IMR-90 (cell line): ENCODE measurements at regions not wholly inside any gene's neighbourhood (a gene's known extent, or its start where the extent isn't known, plus 50 kb on each side); places are given as distances from the start of the nearest gene placed in this dataset.

Experiments used
- CEBPB ChIP-seq: IDR thresholded peaks from 2 replicates; pipeline ENCODE4 v1.6.1; 2012; ENCODE audit warnings: low read depth, low read length, improper control_type of control experiment
- FOS ChIP-seq: fragments of 150-350 bp; IDR thresholded peaks from 2 replicates; pipeline ENCODE4 v1.6.1; 2016; ENCODE audit warnings: low read depth, low read length
- MXI1 ChIP-seq: IDR thresholded peaks from 2 replicates; pipeline ENCODE4 v1.6.1; 2012; ENCODE audit warnings: low read depth, mild to moderate bottlenecking, low read length, moderate library complexity, borderline replicate concordance
- POLR2A ChIP-seq: IDR thresholded peaks from 2 replicates; pipeline ENCODE4 v1.6.1; 2012; ENCODE audit warnings: mild to moderate bottlenecking, low read depth, low read length
- RAD21 ChIP-seq: IDR thresholded peaks from 2 replicates; pipeline ENCODE4 v1.6.1; 2012; ENCODE audit warnings: low read length, improper control_type of control experiment
- RFX5 ChIP-seq: IDR thresholded peaks from 2 replicates; pipeline ENCODE4 v1.8.0; 2012; ENCODE audit warnings: low read depth, mild to moderate bottlenecking, low read length, moderate library complexity
- SMC3 ChIP-seq: fragments of 150-350 bp; IDR thresholded peaks from 2 replicates; pipeline ENCODE4 v1.6.1; 2016; ENCODE audit warnings: low read depth, mild to moderate bottlenecking, antibody characterized with exemption, low read length, moderate library complexity
- TF ChIP-seq, protein P1 (sequence below): conservative IDR thresholded peaks from 2 replicates; pipeline ENCODE4 v1.5.1; 2012; ENCODE audit warnings: mild to moderate bottlenecking, low read depth, low read length, improper control_type of control experiment
- TF ChIP-seq, protein P2 (sequence below): fragments of 150-350 bp; IDR thresholded peaks from 2 replicates; pipeline ENCODE4 v1.6.1; 2016; ENCODE audit warnings: low read depth, mild to moderate bottlenecking, low read length, moderate library complexity, borderline replicate concordance
- TF ChIP-seq, protein P3 (sequence below): fragments of 150-350 bp; IDR thresholded peaks from 2 replicates; pipeline ENCODE4 v1.6.1; 2017; ENCODE audit warnings: mild to moderate bottlenecking, antibody characterized with exemption, low read length, low read depth

DNA sequence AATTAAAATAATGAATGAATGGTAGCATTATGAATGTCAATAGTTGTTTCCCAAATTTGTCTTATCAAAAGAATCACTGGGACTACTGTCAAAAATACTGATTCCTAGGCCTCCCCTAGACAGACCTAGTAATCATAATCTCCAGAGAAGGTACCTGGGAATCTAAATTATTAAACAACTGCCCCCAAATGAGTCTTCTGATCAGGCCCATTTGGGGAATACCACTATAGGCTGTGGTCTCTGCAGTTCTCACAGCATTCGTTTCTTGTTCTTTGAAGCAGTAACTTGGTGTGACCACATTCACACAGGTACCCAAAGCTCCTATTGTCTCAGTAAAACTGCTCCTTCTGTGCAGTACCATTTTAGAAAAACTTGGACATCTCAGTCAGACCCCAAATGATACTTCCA, 230.9 kb downstream of the PIK3R1 start:
- TF ChIP-seq, protein P1, sequence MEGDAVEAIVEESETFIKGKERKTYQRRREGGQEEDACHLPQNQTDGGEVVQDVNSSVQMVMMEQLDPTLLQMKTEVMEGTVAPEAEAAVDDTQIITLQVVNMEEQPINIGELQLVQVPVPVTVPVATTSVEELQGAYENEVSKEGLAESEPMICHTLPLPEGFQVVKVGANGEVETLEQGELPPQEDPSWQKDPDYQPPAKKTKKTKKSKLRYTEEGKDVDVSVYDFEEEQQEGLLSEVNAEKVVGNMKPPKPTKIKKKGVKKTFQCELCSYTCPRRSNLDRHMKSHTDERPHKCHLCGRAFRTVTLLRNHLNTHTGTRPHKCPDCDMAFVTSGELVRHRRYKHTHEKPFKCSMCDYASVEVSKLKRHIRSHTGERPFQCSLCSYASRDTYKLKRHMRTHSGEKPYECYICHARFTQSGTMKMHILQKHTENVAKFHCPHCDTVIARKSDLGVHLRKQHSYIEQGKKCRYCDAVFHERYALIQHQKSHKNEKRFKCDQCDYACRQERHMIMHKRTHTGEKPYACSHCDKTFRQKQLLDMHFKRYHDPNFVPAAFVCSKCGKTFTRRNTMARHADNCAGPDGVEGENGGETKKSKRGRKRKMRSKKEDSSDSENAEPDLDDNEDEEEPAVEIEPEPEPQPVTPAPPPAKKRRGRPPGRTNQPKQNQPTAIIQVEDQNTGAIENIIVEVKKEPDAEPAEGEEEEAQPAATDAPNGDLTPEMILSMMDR = no peak
- TF ChIP-seq RAD21 (no peak), MXI1 (no peak), FOS (no peak), POLR2A (no peak), RFX5 (no peak), SMC3 (no peak), CEBPB (no peak)
- TF ChIP-seq, protein P2, sequence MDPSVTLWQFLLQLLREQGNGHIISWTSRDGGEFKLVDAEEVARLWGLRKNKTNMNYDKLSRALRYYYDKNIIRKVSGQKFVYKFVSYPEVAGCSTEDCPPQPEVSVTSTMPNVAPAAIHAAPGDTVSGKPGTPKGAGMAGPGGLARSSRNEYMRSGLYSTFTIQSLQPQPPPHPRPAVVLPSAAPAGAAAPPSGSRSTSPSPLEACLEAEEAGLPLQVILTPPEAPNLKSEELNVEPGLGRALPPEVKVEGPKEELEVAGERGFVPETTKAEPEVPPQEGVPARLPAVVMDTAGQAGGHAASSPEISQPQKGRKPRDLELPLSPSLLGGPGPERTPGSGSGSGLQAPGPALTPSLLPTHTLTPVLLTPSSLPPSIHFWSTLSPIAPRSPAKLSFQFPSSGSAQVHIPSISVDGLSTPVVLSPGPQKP = no peak
- TF ChIP-seq, protein P3, sequence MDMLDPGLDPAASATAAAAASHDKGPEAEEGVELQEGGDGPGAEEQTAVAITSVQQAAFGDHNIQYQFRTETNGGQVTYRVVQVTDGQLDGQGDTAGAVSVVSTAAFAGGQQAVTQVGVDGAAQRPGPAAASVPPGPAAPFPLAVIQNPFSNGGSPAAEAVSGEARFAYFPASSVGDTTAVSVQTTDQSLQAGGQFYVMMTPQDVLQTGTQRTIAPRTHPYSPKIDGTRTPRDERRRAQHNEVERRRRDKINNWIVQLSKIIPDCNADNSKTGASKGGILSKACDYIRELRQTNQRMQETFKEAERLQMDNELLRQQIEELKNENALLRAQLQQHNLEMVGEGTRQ = no peak
